H9 (cell line): ENCODE measurements at regions not wholly inside any gene's neighbourhood (a gene's known extent, or its start where the extent isn't known, plus 50 kb on each side); places are given as distances from the start of the nearest gene placed in this dataset.

Source experiments
- DNase-seq: peaks from one replicate; pipeline ENCODE4 v3.0.0-alpha.2; 2017
- H2AFZ ChIP-seq: one replicate; pipeline ENCODE4 v1.6.1; 2013; ENCODE audit warnings: mild to moderate bottlenecking, low read length, control low read depth, moderate library complexity
- H2AK5ac ChIP-seq: 2 replicates; pipeline ENCODE4 v1.6.1; 2013; ENCODE audit warnings: low read length, control low read depth, mixed read lengths; ENCODE audit not compliant: insufficient read length
- H2BK120ac ChIP-seq: one replicate; pipeline ENCODE4 v1.6.1; 2013; ENCODE audit warnings: low read depth, mild to moderate bottlenecking, low read length, control low read depth, inconsistent platforms; ENCODE audit not compliant: poor library complexity, severe bottlenecking
- H2BK12ac ChIP-seq: 2 replicates; pipeline ENCODE4 v1.6.1; 2013; ENCODE audit warnings: low read length, control low read depth, mixed read lengths, low read depth; ENCODE audit not compliant: insufficient read length
- H2BK15ac ChIP-seq: 2 replicates; pipeline ENCODE4 v1.6.1; 2013; ENCODE audit warnings: low read depth, low read length, control low read depth
- H2BK20ac ChIP-seq: one replicate; pipeline ENCODE4 v1.6.1; 2013; ENCODE audit warnings: low read depth, mild to moderate bottlenecking, low read length, control low read depth, inconsistent platforms; ENCODE audit not compliant: poor library complexity, severe bottlenecking
- H2BK5ac ChIP-seq: 2 replicates; pipeline ENCODE4 v1.6.1; 2013; ENCODE audit warnings: low read length, control low read depth, mixed read lengths; ENCODE audit not compliant: insufficient read length
- H3K14ac ChIP-seq: 2 replicates; pipeline ENCODE4 v1.6.1; 2013; ENCODE audit warnings: low read length, control low read depth; ENCODE audit not compliant: insufficient read depth
- H3K18ac ChIP-seq: 2 replicates; pipeline ENCODE4 v1.6.1; 2013; ENCODE audit warnings: low read depth, mild to moderate bottlenecking, mixed read lengths, low read length, control low read depth; ENCODE audit not compliant: insufficient read length
- H3K23ac ChIP-seq: 2 replicates; pipeline ENCODE4 v1.6.1; 2013; ENCODE audit warnings: low read length, control low read depth, mixed read lengths, low read depth; ENCODE audit not compliant: insufficient read length
- H3K23me2 ChIP-seq: 2 replicates; pipeline ENCODE4 v1.6.1; 2013; ENCODE audit warnings: low read depth, mild to moderate bottlenecking, mixed read lengths, low read length, control low read depth; ENCODE audit not compliant: insufficient read length, poor library complexity, severe bottlenecking
- H3K27ac ChIP-seq: 2 replicates; pipeline ENCODE4 v1.5.1; 2013; ENCODE audit warnings: low read length, control low read depth, mixed read lengths, low read depth; ENCODE audit not compliant: insufficient read length
- H3K27me3 ChIP-seq: 2 replicates; pipeline ENCODE4 v1.6.1; 2013; ENCODE audit warnings: low read length, control low read depth, inconsistent platforms; ENCODE audit not compliant: insufficient read depth
- H3K4ac ChIP-seq: 2 replicates; pipeline ENCODE4 v1.6.1; 2013; ENCODE audit warnings: low read depth, mild to moderate bottlenecking, control low read depth, inconsistent platforms, low read length, moderate library complexity
- H3K4me1 ChIP-seq: 2 replicates; pipeline ENCODE4 v1.6.1; 2013; ENCODE audit warnings: low read length, control low read depth, inconsistent platforms; ENCODE audit not compliant: insufficient read depth
- H3K4me2 ChIP-seq: 2 replicates; pipeline ENCODE4 v1.6.1; 2013; ENCODE audit warnings: low read length, control low read depth, mixed read lengths; ENCODE audit not compliant: insufficient read length, insufficient read depth
- H3K56ac ChIP-seq: 2 replicates; pipeline ENCODE4 v1.6.1; 2013; ENCODE audit warnings: low read depth, mild to moderate bottlenecking, mixed read lengths, low read length, control low read depth; ENCODE audit not compliant: insufficient read length
- H3K79me1 ChIP-seq: 2 replicates; pipeline ENCODE4 v1.6.1; 2013; ENCODE audit warnings: low read depth, mild to moderate bottlenecking, moderate library complexity, low read length, control low read depth, inconsistent platforms; ENCODE audit not compliant: insufficient read depth, poor library complexity, severe bottlenecking
- H3K79me2 ChIP-seq: 2 replicates; pipeline ENCODE4 v1.6.1; 2013; ENCODE audit warnings: low read length, control low read depth, inconsistent platforms; ENCODE audit not compliant: insufficient read depth
- H3K9ac ChIP-seq: 2 replicates; pipeline ENCODE4 v1.6.1; 2013; ENCODE audit warnings: low read length, control low read depth, mixed read lengths; ENCODE audit not compliant: insufficient read length; ENCODE audit errors: extremely low read depth
- H3K9me3 ChIP-seq: one replicate; pipeline ENCODE4 v1.6.1; 2013; ENCODE audit warnings: low read depth, low read length, inconsistent platforms; ENCODE audit not compliant: control insufficient read depth
- H3T11ph ChIP-seq: one replicate; pipeline ENCODE4 v1.6.1; 2013; ENCODE audit warnings: mild to moderate bottlenecking, low read length, control low read depth, inconsistent platforms
- H4K20me1 ChIP-seq: one replicate; pipeline ENCODE4 v1.6.1; 2013; ENCODE audit not compliant: control insufficient read depth, insufficient read length, insufficient read depth
- H4K5ac ChIP-seq: 2 replicates; pipeline ENCODE4 v1.6.1; 2013; ENCODE audit warnings: low read depth, mild to moderate bottlenecking, mixed read lengths, low read length, control low read depth; ENCODE audit not compliant: insufficient read length
- H4K8ac ChIP-seq: replicated peaks from 2 replicates; pipeline ENCODE4 v1.6.1; 2013; ENCODE audit warnings: low read length, control low read depth, mixed read lengths, low read depth; ENCODE audit not compliant: insufficient read length
- H4K91ac ChIP-seq: 2 replicates; pipeline ENCODE4 v1.6.1; 2013; ENCODE audit warnings: low read depth, mild to moderate bottlenecking, moderate library complexity, mixed read lengths, low read length, control low read depth; ENCODE audit not compliant: insufficient read length
- H3K27ac Mint-ChIP-seq, 3 experiments: 2 replicates in 2 of 3; 3 replicates in 1 of 3; pipeline ENCODE4 v1.8.0; 2020 to 2021; ENCODE audit warnings: mixed read lengths in 3 of 3, mild to moderate bottlenecking in 1 of 3, moderate library complexity in 1 of 3
- H3K27me3 Mint-ChIP-seq: 2 replicates; pipeline ENCODE4 v1.8.0; 2021; ENCODE audit warnings: low read depth, mild to moderate bottlenecking, moderate library complexity, mixed read lengths
- H3K36me3 Mint-ChIP-seq, 3 experiments: 2 replicates in 2 of 3; 3 replicates in 1 of 3; pipeline ENCODE4 v1.8.0; 2020 to 2021; ENCODE audit warnings: low read depth in 3 of 3, mixed read lengths in 3 of 3; ENCODE audit not compliant: insufficient read depth in 1 of 3
- H3K4me1 Mint-ChIP-seq, 2 experiments: 2 replicates each; pipeline ENCODE4 v1.8.0; 2020; ENCODE audit warnings: mixed read lengths in 2 of 2
- H3K4me3 Mint-ChIP-seq, 2 experiments: 2 replicates in 1 of 2; 3 replicates in 1 of 2; pipeline ENCODE4 v1.8.0; 2020 to 2021; ENCODE audit warnings: mild to moderate bottlenecking in 2 of 2, mixed read lengths in 2 of 2, moderate library complexity in 1 of 2
- H3K9me3 Mint-ChIP-seq, 2 experiments: 2 replicates in 1 of 2; 3 replicates in 1 of 2; pipeline ENCODE4 v1.8.0; 2020; ENCODE audit warnings: mild to moderate bottlenecking in 2 of 2, mixed read lengths in 2 of 2, moderate library complexity in 1 of 2
- WGBS: extraction: QIAGEN DNeasy Blood & Tissue Kit; methylation state at CpG from one replicate; pipeline ENCODE4 v1.1.7; 2013; ENCODE audit warnings: missing lambda C conversion rate, low lambda C conversion rate, mixed read lengths; ENCODE audit not compliant: insufficient read length; ENCODE audit errors: extremely low coverage; 5-methylcytosine and 5-hydroxymethylcytosine counted together
- TF ChIP-seq, protein P1 (sequence below): fragments of 200-600 bp; sonication (generic); conservative IDR thresholded peaks from 3 replicates; pipeline ENCODE4 v1.8.0; 2021; ENCODE audit warnings: antibody characterized with exemption, mild to moderate bottlenecking

DNA sequence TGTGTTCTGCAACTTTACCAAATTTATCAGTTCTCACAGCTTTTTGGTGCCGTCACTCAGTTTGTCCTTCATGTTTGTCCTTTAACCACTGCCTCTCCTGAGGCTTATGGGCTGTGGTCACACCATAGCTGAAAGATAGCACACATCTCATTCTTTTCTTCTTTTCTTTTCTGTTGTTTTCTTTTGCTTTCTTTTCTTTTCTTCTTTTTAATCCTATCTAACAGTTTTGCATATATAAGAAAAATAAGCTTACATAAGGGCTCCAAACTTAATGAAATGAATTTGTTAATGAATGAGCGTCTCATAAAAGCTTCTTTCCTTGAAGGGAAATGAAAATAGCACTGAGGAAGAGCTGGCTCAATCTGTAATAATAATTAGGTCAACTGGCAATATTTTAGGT, 1061.2 kb downstream of the PCDH18 start:
- Histone ChIP-seq H3K23ac (no peak overlapping the region), H4K8ac (no peak overlapping the region), H2BK15ac (no peak overlapping the region), H2BK120ac (no peak overlapping the region), H3K4me1 (no peaks in the 10 kb centered on the region), H3K18ac (no peak overlapping the region), H3K4ac (no peak overlapping the region), H4K20me1 (no peaks in the 10 kb centered on the region), H3K23me2 (no peaks in the 10 kb centered on the region), H2BK12ac (no peak overlapping the region), H3K27ac (no peak overlapping the region), H3K4me2 (no peak overlapping the region), H4K91ac (no peak overlapping the region), H3T11ph (no peak overlapping the region), H3K9me3 (no peaks in the 10 kb centered on the region), H3K14ac (no peak overlapping the region), H3K79me1 (no peaks in the 10 kb centered on the region), H4K5ac (no peak overlapping the region), H2BK20ac (no peak overlapping the region), H2BK5ac (no peak overlapping the region), H3K27me3 (no peaks in the 10 kb centered on the region), H3K56ac (no peak overlapping the region), H2AFZ (no peak overlapping the region), H3K9ac (no peak overlapping the region), H2AK5ac (no peak overlapping the region), H3K79me2 (no peaks in the 10 kb centered on the region)
- TF ChIP-seq, protein P1, sequence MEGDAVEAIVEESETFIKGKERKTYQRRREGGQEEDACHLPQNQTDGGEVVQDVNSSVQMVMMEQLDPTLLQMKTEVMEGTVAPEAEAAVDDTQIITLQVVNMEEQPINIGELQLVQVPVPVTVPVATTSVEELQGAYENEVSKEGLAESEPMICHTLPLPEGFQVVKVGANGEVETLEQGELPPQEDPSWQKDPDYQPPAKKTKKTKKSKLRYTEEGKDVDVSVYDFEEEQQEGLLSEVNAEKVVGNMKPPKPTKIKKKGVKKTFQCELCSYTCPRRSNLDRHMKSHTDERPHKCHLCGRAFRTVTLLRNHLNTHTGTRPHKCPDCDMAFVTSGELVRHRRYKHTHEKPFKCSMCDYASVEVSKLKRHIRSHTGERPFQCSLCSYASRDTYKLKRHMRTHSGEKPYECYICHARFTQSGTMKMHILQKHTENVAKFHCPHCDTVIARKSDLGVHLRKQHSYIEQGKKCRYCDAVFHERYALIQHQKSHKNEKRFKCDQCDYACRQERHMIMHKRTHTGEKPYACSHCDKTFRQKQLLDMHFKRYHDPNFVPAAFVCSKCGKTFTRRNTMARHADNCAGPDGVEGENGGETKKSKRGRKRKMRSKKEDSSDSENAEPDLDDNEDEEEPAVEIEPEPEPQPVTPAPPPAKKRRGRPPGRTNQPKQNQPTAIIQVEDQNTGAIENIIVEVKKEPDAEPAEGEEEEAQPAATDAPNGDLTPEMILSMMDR: no peak
- no peaks in the 10 kb centered on the region for H3K27me3 Mint-ChIP-seq
- no peak for DNase-seq
- peaks cover 8% of the 10 kb centered on the region in 2 experiments; a peak in 4 of 5 replicates for H3K9me3 Mint-ChIP-seq
- H3K27ac Mint-ChIP-seq: peak overlapping the region in 1 of 3 experiments; percentile 47; a peak in 1 of 7 replicates
- no peak overlapping the region for H3K4me3 Mint-ChIP-seq
- H3K36me3 Mint-ChIP-seq: peaks cover 0 to 9% (median 0%) of the 10 kb centered on the region in 3 experiments; a peak in 2 of 7 replicates
- peaks cover 7 to 10% of the 10 kb centered on the region in 2 experiments for H3K4me1 Mint-ChIP-seq
- no CpG with 5 or more reads among the region's 2 CpGs for WGBS
